Breast epithelium (tissue), 3 donors: ENCODE measurements at regions not wholly inside any gene's neighbourhood (a gene's known extent, or its start where the extent isn't known, plus 50 kb on each side); places are given as distances from the start of the nearest gene placed in this dataset.

Experiments
- CTCF ChIP-seq, 3 donors: fragments of 450-650 bp; IDR thresholded peaks; one replicate each; pipeline ENCODE4 v1.5.1; 2016 to 2017; ENCODE audit warnings: antibody characterized with exemption in 3 of 3, mild to moderate bottlenecking in 3 of 3, moderate library complexity in 3 of 3
- POLR2A ChIP-seq: fragments of 450-650 bp; IDR thresholded peaks from one replicate; pipeline ENCODE4 v1.6.1; 2016; ENCODE audit warnings: antibody characterized with exemption, mild to moderate bottlenecking, moderate library complexity

- TF ChIP-seq CTCF (IDR thresholded peaks at IDR 0.05) (no peak), POLR2A (no peak)
Measured at GRCh38 chr5:68839019-68839552, 254.7 kb upstream of the SLC30A5 start.
